A549 (cell line): ENCODE measurements at regions not wholly inside any gene's neighbourhood (a gene's known extent, or its start where the extent isn't known, plus 50 kb on each side); places are given as distances from the start of the nearest gene placed in this dataset.

ENCODE experiments used
- BHLHE40 ChIP-seq: IDR thresholded peaks from 2 replicates; pipeline ENCODE4 v1.6.1; 2012; ENCODE audit warnings: low read depth, low read length, inconsistent platforms
- CEBPB ChIP-seq, 2 experiments: fragments of >200 bp in 1 of 2; sonication (Bioruptor Twin) in 1 of 2; formaldehyde crosslinking in 1 of 2; IDR thresholded peaks; 2 replicates each; pipeline ENCODE4 v1.6.1; 2012 to 2016
- CHD4 ChIP-seq: fragments of 200-600 bp; sonication (generic); IDR thresholded peaks from 2 replicates; pipeline ENCODE4 v1.6.1; 2016; ENCODE audit warnings: antibody characterized with exemption, mild to moderate bottlenecking, borderline replicate concordance
- KDM1A ChIP-seq: fragments of 200-600 bp; sonication (generic); IDR thresholded peaks from 2 replicates; pipeline ENCODE4 v1.6.1; 2016; ENCODE audit warnings: low read depth, mild to moderate bottlenecking
- PHF8 ChIP-seq: fragments of 200-600 bp; sonication (generic); IDR thresholded peaks from 2 replicates; pipeline ENCODE4 v1.6.1; 2016; ENCODE audit warnings: low read depth, mild to moderate bottlenecking, antibody characterized with exemption, moderate library complexity, borderline replicate concordance
- SMC3 ChIP-seq: fragments of >200 bp; sonication (Bioruptor Twin); formaldehyde crosslinking; IDR thresholded peaks from 3 replicates; pipeline ENCODE4 v1.6.1; 2018; ENCODE audit warnings: inconsistent platforms
- ZFP36 ChIP-seq: fragments of 450-650 bp; IDR thresholded peaks from 2 replicates; pipeline ENCODE4 v1.6.1; 2014; ENCODE audit warnings: borderline replicate concordance; ENCODE audit not compliant: partially characterized antibody
- TF ChIP-seq, protein P1 (sequence below): fragments of >200 bp; sonication (Bioruptor Twin); formaldehyde crosslinking; IDR thresholded peaks from 3 replicates; pipeline ENCODE4 v1.5.1; 2016
- TF ChIP-seq, protein P2 (sequence below): IDR thresholded peaks from 2 replicates; pipeline ENCODE4 v1.6.1; 2012

GRCh38 chr11:103829596-103829995, 206.8 kb upstream of the DDI1 start:
- TF ChIP-seq BHLHE40 (no peak), KDM1A (no peak), CHD4 (no peak), CEBPB (IDR thresholded peaks at IDR 0.05) (no peak), PHF8 (no peak), SMC3 (no peak), ZFP36 (no peak)
- TF ChIP-seq, protein P1, sequence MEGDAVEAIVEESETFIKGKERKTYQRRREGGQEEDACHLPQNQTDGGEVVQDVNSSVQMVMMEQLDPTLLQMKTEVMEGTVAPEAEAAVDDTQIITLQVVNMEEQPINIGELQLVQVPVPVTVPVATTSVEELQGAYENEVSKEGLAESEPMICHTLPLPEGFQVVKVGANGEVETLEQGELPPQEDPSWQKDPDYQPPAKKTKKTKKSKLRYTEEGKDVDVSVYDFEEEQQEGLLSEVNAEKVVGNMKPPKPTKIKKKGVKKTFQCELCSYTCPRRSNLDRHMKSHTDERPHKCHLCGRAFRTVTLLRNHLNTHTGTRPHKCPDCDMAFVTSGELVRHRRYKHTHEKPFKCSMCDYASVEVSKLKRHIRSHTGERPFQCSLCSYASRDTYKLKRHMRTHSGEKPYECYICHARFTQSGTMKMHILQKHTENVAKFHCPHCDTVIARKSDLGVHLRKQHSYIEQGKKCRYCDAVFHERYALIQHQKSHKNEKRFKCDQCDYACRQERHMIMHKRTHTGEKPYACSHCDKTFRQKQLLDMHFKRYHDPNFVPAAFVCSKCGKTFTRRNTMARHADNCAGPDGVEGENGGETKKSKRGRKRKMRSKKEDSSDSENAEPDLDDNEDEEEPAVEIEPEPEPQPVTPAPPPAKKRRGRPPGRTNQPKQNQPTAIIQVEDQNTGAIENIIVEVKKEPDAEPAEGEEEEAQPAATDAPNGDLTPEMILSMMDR, result no peak
- TF ChIP-seq, protein P2, sequence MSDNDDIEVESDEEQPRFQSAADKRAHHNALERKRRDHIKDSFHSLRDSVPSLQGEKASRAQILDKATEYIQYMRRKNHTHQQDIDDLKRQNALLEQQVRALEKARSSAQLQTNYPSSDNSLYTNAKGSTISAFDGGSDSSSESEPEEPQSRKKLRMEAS, result no peak
